Mammary epithelial cell (primary cell): ENCODE measurements at regions not wholly inside any gene's neighbourhood (a gene's known extent, or its start where the extent isn't known, plus 50 kb on each side); places are given as distances from the start of the nearest gene placed in this dataset.

Experiments used
- CTCF ChIP-seq, 2 donors: IDR thresholded peaks in 1 of 2; conservative IDR thresholded peaks in 1 of 2; 2 replicates each; pipeline ENCODE4 v1.5.1; 2011 to 2012; ENCODE audit warnings: inconsistent platforms in 2 of 2, low read length in 2 of 2, mild to moderate bottlenecking in 2 of 2, control low read depth in 1 of 2, low read depth in 1 of 2; ENCODE audit not compliant: insufficient read depth in 1 of 2; ENCODE audit errors: extremely low read depth in 1 of 2
- EZH2 ChIP-seq: IDR thresholded peaks from 2 replicates; pipeline ENCODE4 v1.6.1; 2012; ENCODE audit warnings: low read length, inconsistent platforms, borderline replicate concordance

DNA sequence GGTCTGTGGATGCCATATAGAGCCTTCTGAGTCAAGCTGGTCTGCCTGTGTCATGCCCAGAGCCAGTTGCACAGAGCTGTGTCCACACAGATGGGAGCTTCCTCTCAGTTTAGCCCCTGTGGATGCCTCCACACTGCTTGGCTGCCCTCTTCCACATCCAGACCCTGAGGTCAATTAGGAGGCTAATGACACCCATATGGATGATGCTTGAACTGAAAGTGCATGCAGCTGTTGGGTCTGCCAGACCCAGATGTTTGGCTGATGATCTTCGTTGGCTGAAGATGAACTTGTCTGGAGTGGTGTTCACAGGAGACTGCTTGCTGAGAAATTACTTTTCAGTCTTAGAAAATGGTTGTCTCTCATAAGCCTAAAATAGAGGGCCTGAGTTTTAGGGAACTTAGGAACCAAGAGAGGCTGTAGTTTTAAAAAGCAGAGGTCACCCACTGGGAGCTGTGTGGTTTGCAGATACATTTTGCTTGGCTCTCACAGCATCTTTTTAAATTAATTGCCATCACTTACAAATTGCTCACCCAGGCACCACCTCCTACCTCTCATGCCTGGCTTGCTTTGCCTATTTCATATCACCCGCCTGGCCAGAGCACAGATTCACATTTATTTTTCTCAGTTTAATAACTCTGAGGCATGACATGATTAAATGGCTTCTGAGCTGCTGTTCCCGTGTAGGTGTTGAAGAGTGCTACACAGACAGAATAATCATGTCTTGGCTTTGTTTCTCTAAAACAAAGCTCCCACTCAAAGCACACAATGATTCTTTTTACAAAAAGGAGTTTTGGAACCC lies 176.1 kb downstream of the MINAR1 start:
- no peak for TF ChIP-seq CTCF (conservative IDR thresholded peaks at IDR 0.05 in 1 of 2, IDR thresholded peaks at IDR 0.05 in 1 of 2; ENCODE audit: extremely low read depth in 1 of 2, insufficient read depth in 1 of 2, low read depth in 1 of 2, low read length in 2 of 2)
- no peak for TF ChIP-seq EZH2
